ENCODE measurements at regions not wholly inside any gene's neighbourhood (a gene's known extent, or its start where the extent isn't known, plus 50 kb on each side); places are given as distances from the start of the nearest gene placed in this dataset.

- TF ChIP-seq CTCF (conservative IDR thresholded peaks at IDR 0.05) (no peak), ZFX (IDR thresholded peaks at IDR 0.05) (no peak)
- no peak overlapping the region for H3K27ac ChIP-seq
These were observed 67.4 kb upstream of the CASZ1 start for GRCh38 chr1:10863886-10864285.

- no peak overlapping the region for H3K27ac ChIP-seq
- TF ChIP-seq ZFX (IDR thresholded peaks at IDR 0.05): no peak
- TF ChIP-seq CTCF (conservative IDR thresholded peaks at IDR 0.05): no peak
These were observed 68.3 kb upstream of the CASZ1 start for GRCh38 chr1:10864776-10865175.

GRCh38 chr1:10865518-10866320 lies 69.3 kb upstream of the CASZ1 start:
- TF ChIP-seq CTCF (conservative IDR thresholded peaks at IDR 0.05) (no peak), ZFX (IDR thresholded peaks at IDR 0.05) (no peak)

GRCh38 chr1:10866321-10867093 lies 70.1 kb upstream of the CASZ1 start:
- H3K27ac ChIP-seq: peak overlapping the region; percentile 22
- TF ChIP-seq ZFX (IDR thresholded peaks at IDR 0.05): no peak
- TF ChIP-seq CTCF (conservative IDR thresholded peaks at IDR 0.05): no peak

More at GRCh38 chr1:10865518-10866320, 69.3 kb upstream of the CASZ1 start:
- no peak overlapping the region for H3K27ac ChIP-seq

- TF ChIP-seq ZFX (IDR thresholded peaks at IDR 0.05) (no peak), CTCF (conservative IDR thresholded peaks at IDR 0.05) (peak; percentile 97)
- H3K27ac ChIP-seq: peak overlapping the region; percentile 22
These were observed 70.8 kb upstream of the CASZ1 start for GRCh38 chr1:10867138-10867721.

GRCh38 chr1:10867914-10868598 lies 71.6 kb upstream of the CASZ1 start:
- peak overlapping the region; percentile 22; the same call in 1 of the 2 replicates for H3K27ac ChIP-seq
- no peak for TF ChIP-seq CTCF (conservative IDR thresholded peaks at IDR 0.05)
- TF ChIP-seq ZFX (IDR thresholded peaks at IDR 0.05): no peak

Measured in C4-2B (cell line).